ENCODE measurements at regions not wholly inside any gene's neighbourhood (a gene's known extent, or its start where the extent isn't known, plus 50 kb on each side); places are given as distances from the start of the nearest gene placed in this dataset.

- no peak for DNase-seq (ENCODE audit: low spot score)
These were observed 79.5 kb upstream of the PRSS58 start for GRCh38 chr7:142337054-142338001.

GRCh38 chr7:142334806-142335205, 76.9 kb upstream of the PRSS58 start:
- no peak for DNase-seq (ENCODE audit: low spot score)

- no peak for DNase-seq (ENCODE audit: low spot score)
These were observed 76.4 kb upstream of the PRSS58 start for GRCh38 chr7:142334236-142334635.

GRCh38 chr7:142332421-142332820, 74.6 kb upstream of the PRSS58 start:
- DNase-seq (ENCODE audit: low spot score), result no peak

- no peak for DNase-seq (ENCODE audit: low spot score)
These were observed 74.1 kb upstream of the PRSS58 start for GRCh38 chr7:142331941-142332340.

- DNase-seq (ENCODE audit: low spot score), result no peak
These were observed 71.4 kb upstream of the PRSS58 start for GRCh38 chr7:142329062-142329790.

- DNase-seq (ENCODE audit: low spot score), result no peak
These were observed 70.7 kb upstream of the PRSS58 start for GRCh38 chr7:142328551-142328950.

- peak; percentile 80 for DNase-seq (ENCODE audit: low spot score)
These were observed 70.0 kb upstream of the PRSS58 start for GRCh38 chr7:142327628-142328405.

- DNase-seq (ENCODE audit: low spot score), result peak; percentile 66
These were observed 65.8 kb upstream of the PRSS58 start for GRCh38 chr7:142323706-142324105.

GRCh38 chr7:142321391-142321790, 63.5 kb upstream of the PRSS58 start:
- DNase-seq (ENCODE audit: low spot score), result no peak

GRCh38 chr7:142320883-142321282, 63.0 kb upstream of the PRSS58 start:
- DNase-seq (ENCODE audit: low spot score), result no peak

GRCh38 chr7:142319970-142320369, 62.1 kb upstream of the PRSS58 start:
- DNase-seq (ENCODE audit: low spot score), result no peak

GRCh38 chr7:142314281-142314680, 56.4 kb upstream of the PRSS58 start:
- DNase-seq (ENCODE audit: low spot score), result no peak

- no peak for DNase-seq (ENCODE audit: low spot score)
These were observed 55.7 kb upstream of the PRSS58 start for GRCh38 chr7:142313528-142313927.

GRCh38 chr7:142311876-142312275, 54.0 kb upstream of the PRSS58 start:
- DNase-seq (ENCODE audit: low spot score), result no peak

GRCh38 chr7:142308918-142309317, 51.1 kb upstream of the PRSS58 start:
- no peak for DNase-seq (ENCODE audit: low spot score)

GRCh38 chr7:142308326-142308725, 50.5 kb upstream of the PRSS58 start:
- no peak for DNase-seq (ENCODE audit: low spot score)

Small RNA genes in the stretch of these regions (small RNA-seq; reads per million reads assigned to genes)
- gene TRBV5-2 (0 reads per million in 2 experiments), gene TRBV8-1 (0 reads per million in 2 experiments), gene TRBV8-2 (0 reads per million in 2 experiments)
